Activated CD4-positive, alpha-beta T cell treated with anti-CD3 and anti-CD28 coated beads for 36 hours (primary cell): ENCODE measurements at regions not wholly inside any gene's neighbourhood (a gene's known extent, or its start where the extent isn't known, plus 50 kb on each side); places are given as distances from the start of the nearest gene placed in this dataset.

Source experiments
- ATAC-seq: fragments of 200-7000 bp; cut with Tn5 transposase; one replicate; pipeline ENCODE4 v1.10.0; 2021; ENCODE audit warnings: mild to moderate bottlenecking, moderate library complexity
- CTCF ChIA-PET: fragments of 350-600 bp; sonication (Branson Sonifier 250); formaldehyde crosslinking; loops from one replicate; lab custom pipeline; 2021; ENCODE audit warnings: antibody characterized with exemption; lab: Charles Lee
- POLR2A ChIA-PET: fragments of 350-600 bp; sonication (Branson Sonifier 250); formaldehyde crosslinking; loops from one replicate; lab custom pipeline; 2021; ENCODE audit warnings: antibody characterized with exemption, inconsistent platforms; lab: Charles Lee
- DNase-seq: peaks from one replicate; pipeline ENCODE4 v3.0.0-alpha.2; 2020
- H3K27ac Mint-ChIP-seq: one replicate; pipeline ENCODE4 v1.8.0; 2021; ENCODE audit warnings: mixed read lengths
- H3K27me3 Mint-ChIP-seq: one replicate; pipeline ENCODE4 v1.8.0; 2021; ENCODE audit warnings: mixed read lengths
- H3K36me3 Mint-ChIP-seq: one replicate; pipeline ENCODE4 v1.8.0; 2021; ENCODE audit warnings: low read depth, mixed read lengths
- H3K4me1 Mint-ChIP-seq: one replicate; pipeline ENCODE4 v1.8.0; 2021; ENCODE audit warnings: mixed read lengths
- H3K4me3 Mint-ChIP-seq: one replicate; pipeline ENCODE4 v1.8.0; 2021; ENCODE audit warnings: mild to moderate bottlenecking, moderate library complexity, mixed read lengths
- H3K9me3 Mint-ChIP-seq: one replicate; pipeline ENCODE4 v1.8.0; 2021; ENCODE audit warnings: low read depth, mixed read lengths
- intact Hi-C, 2 experiments: fragments of 100-400 bp; cut with DNase I in 1 of 2; cut with micrococcal nuclease in 1 of 2; formaldehyde crosslinking; loops; one replicate each; pipeline versions ENCODE4 v1.14.2 to v1.15.1; 2022 to 2024; cut with DNase I, micrococcal nuclease

GRCh38 chr2:214876815-214877214 lies 67.3 kb upstream of the BARD1 start:
- Mint-ChIP-seq H3K4me1 (no peaks in the 10 kb centered on the region), H3K9me3 (no peaks in the 10 kb centered on the region), H3K36me3 (no peaks in the 10 kb centered on the region), H3K27ac (no peak overlapping the region), H3K27me3 (peaks cover 3% of the 10 kb centered on the region), H3K4me3 (no peak overlapping the region)
- ATAC-seq (no peak), DNase-seq (no peak)
- ChIA-PET POLR2A (no interaction called here), CTCF (no interaction called here)
- intact Hi-C loops = no loop called here

GRCh38 chr2:214874694-214875093 lies 65.2 kb upstream of the BARD1 start:
- ChIA-PET CTCF (no interaction called here), POLR2A (interaction anchor here (0.7 kb wide), 1 partner anchor 64 kb away, joined by 3 read pairs; no protein-coding TSS in a partner anchor)
- DNase-seq (no peak), ATAC-seq (no peak)
- no peak overlapping the region for H3K4me3 Mint-ChIP-seq
- no peak overlapping the region for H3K27ac Mint-ChIP-seq
- no peaks in the 10 kb centered on the region for H3K4me1 Mint-ChIP-seq
- no peaks in the 10 kb centered on the region for H3K9me3 Mint-ChIP-seq
- peaks cover under 1% of the 10 kb centered on the region for H3K27me3 Mint-ChIP-seq
- no peaks in the 10 kb centered on the region for H3K36me3 Mint-ChIP-seq
- intact Hi-C loops = no loop called here

GRCh38 chr2:214865400-214865799 lies 55.9 kb upstream of the BARD1 start:
- ChIA-PET CTCF (no interaction called here), POLR2A (no interaction called here)
- ATAC-seq (no peak), DNase-seq (no peak)
- Mint-ChIP-seq H3K9me3 (no peaks in the 10 kb centered on the region), H3K4me3 (no peak overlapping the region), H3K27ac (no peak overlapping the region), H3K27me3 (peaks cover 24% of the 10 kb centered on the region), H3K4me1 (no peaks in the 10 kb centered on the region), H3K36me3 (no peaks in the 10 kb centered on the region)
- intact Hi-C loops = no loop called here
